HepG2 (cell line): ENCODE measurements at regions not wholly inside any gene's neighbourhood (a gene's known extent, or its start where the extent isn't known, plus 50 kb on each side); places are given as distances from the start of the nearest gene placed in this dataset.

Source experiments
- CENPX ChIP-seq: sonication (generic); formaldehyde crosslinking; IDR thresholded peaks from 2 replicates; pipeline ENCODE4 v1.9.0; 2021; ENCODE audit warnings: mild to moderate bottlenecking, missing genetic modification reagents, moderate library complexity
- CTCF ChIP-seq: sonication (generic); formaldehyde crosslinking; IDR thresholded peaks from 2 replicates; pipeline ENCODE4 v1.5.0; 2020; ENCODE audit warnings: mild to moderate bottlenecking, missing genetic modification reagents, moderate library complexity
- DMAP1 ChIP-seq: IDR thresholded peaks from 2 replicates; pipeline ENCODE4 v1.6.1; 2016
- EP300 ChIP-seq, 3 experiments: sonication (generic) in 1 of 3; formaldehyde crosslinking in 1 of 3; IDR thresholded peaks; 2 replicates each; pipeline versions ENCODE4 v1.5.1 to v1.6.1; 2011 to 2020; ENCODE audit warnings: low read depth in 2 of 3, low read length in 2 of 3, borderline replicate concordance in 1 of 3, improper control_type of control experiment in 1 of 3, mild to moderate bottlenecking in 1 of 3, missing genetic modification reagents in 1 of 3, moderate library complexity in 1 of 3
- HMGXB3 ChIP-seq: sonication (generic); formaldehyde crosslinking; IDR thresholded peaks from 2 replicates; pipeline ENCODE4 v1.4.0; 2020; ENCODE audit warnings: missing genetic modification reagents, borderline replicate concordance
- MAFG ChIP-seq: sonication (generic); formaldehyde crosslinking; IDR thresholded peaks from 2 replicates; pipeline ENCODE4 v1.5.1; 2020; ENCODE audit warnings: mild to moderate bottlenecking, missing genetic modification reagents
- NFIB ChIP-seq: sonication (generic); formaldehyde crosslinking; IDR thresholded peaks from 2 replicates; pipeline ENCODE4 v1.9.0; 2021; ENCODE audit warnings: missing genetic modification reagents, mild to moderate bottlenecking, borderline replicate concordance
- RFX5 ChIP-seq: IDR thresholded peaks from 2 replicates; pipeline ENCODE4 v1.6.1; 2011; ENCODE audit warnings: low read depth, low read length, improper control_type of control experiment
- TBL1XR1 ChIP-seq: fragments of 150-350 bp; IDR thresholded peaks from 2 replicates; pipeline ENCODE4 v1.6.1; 2014; ENCODE audit warnings: borderline replicate concordance, low read length; ENCODE audit not compliant: partially characterized antibody
- ZMYM2 ChIP-seq: sonication (generic); formaldehyde crosslinking; IDR thresholded peaks from 2 replicates; pipeline ENCODE4 v1.8.0; 2022; ENCODE audit warnings: mild to moderate bottlenecking, missing genetic modification reagents
- ZNF30 ChIP-seq: sonication (generic); formaldehyde crosslinking; IDR thresholded peaks from 2 replicates; pipeline ENCODE4 v1.5.0; 2020; ENCODE audit warnings: mild to moderate bottlenecking, missing genetic modification reagents
- ZNF496 ChIP-seq: sonication (generic); formaldehyde crosslinking; IDR thresholded peaks from 2 replicates; pipeline ENCODE4 v1.8.1; 2023; ENCODE audit warnings: mild to moderate bottlenecking, moderate library complexity, missing genetic modification reagents; ENCODE audit not compliant: insufficient replicate concordance

- TF ChIP-seq DMAP1 (CRISPR knock-in tag), result no peak
- no peak for TF ChIP-seq NFIB (CRISPR knock-in tag)
- TF ChIP-seq CTCF (CRISPR knock-in tag), result no peak
- TF ChIP-seq MAFG (CRISPR knock-in tag), result no peak
- no peak for TF ChIP-seq EP300 (IDR thresholded peaks at IDR 0.05; ENCODE audit: low read depth in 2 of 2, low read length in 2 of 2)
- TF ChIP-seq EP300 (CRISPR knock-in tag; IDR thresholded peaks at IDR 0.05; ENCODE audit: borderline replicate concordance), result no peak
- TF ChIP-seq CENPX, result no peak
- no peak for TF ChIP-seq RFX5
- TF ChIP-seq HMGXB3, result no peak
- TF ChIP-seq TBL1XR1, result no peak
- no peak for TF ChIP-seq ZNF496 (CRISPR knock-in tag)
- TF ChIP-seq ZMYM2 (CRISPR knock-in tag), result no peak
- TF ChIP-seq ZNF30 (CRISPR knock-in tag), result no peak
Observed at GRCh38 chr21:23402929-23403520, 2204.3 kb downstream of the MRPL39 start.
